ENCODE measurements at regions not wholly inside any gene's neighbourhood (a gene's known extent, or its start where the extent isn't known, plus 50 kb on each side); places are given as distances from the start of the nearest gene placed in this dataset.

GRCh38 chr6:91317984-91318383 lies 731.1 kb upstream of the MAP3K7 start:
- FAIRE-seq, result no peak

- no peak for FAIRE-seq
Measured at GRCh38 chr6:91317247-91317835, 730.5 kb upstream of the MAP3K7 start.

- no peak for FAIRE-seq
Measured at GRCh38 chr6:91310178-91310577, 723.3 kb upstream of the MAP3K7 start.

GRCh38 chr6:91305755-91306154 lies 718.9 kb upstream of the MAP3K7 start:
- FAIRE-seq, result no peak

GRCh38 chr6:91304521-91304920 lies 717.6 kb upstream of the MAP3K7 start:
- FAIRE-seq, result no peak

GRCh38 chr6:91303326-91303725 lies 716.5 kb upstream of the MAP3K7 start:
- FAIRE-seq, result no peak

GRCh38 chr6:91299544-91300491 lies 712.9 kb upstream of the MAP3K7 start:
- FAIRE-seq, result no peak

- FAIRE-seq, result no peak
Measured at GRCh38 chr6:91298543-91299145, 711.8 kb upstream of the MAP3K7 start.

- FAIRE-seq, result no peak
Measured at GRCh38 chr6:91293395-91293794, 706.5 kb upstream of the MAP3K7 start.

GRCh38 chr6:91291071-91291470 lies 704.2 kb upstream of the MAP3K7 start:
- no peak for FAIRE-seq

GRCh38 chr6:91288741-91289140 lies 701.9 kb upstream of the MAP3K7 start:
- FAIRE-seq, result no peak

GRCh38 chr6:91281901-91282300 lies 695.0 kb upstream of the MAP3K7 start:
- no peak for FAIRE-seq

GRCh38 chr6:91280494-91280830 lies 693.6 kb upstream of the MAP3K7 start:
- no peak for FAIRE-seq

- no peak for FAIRE-seq
Measured at GRCh38 chr6:91279740-91280493, 693.0 kb upstream of the MAP3K7 start.

- FAIRE-seq, result no peak
Measured at GRCh38 chr6:91278416-91278815, 691.5 kb upstream of the MAP3K7 start.

- FAIRE-seq, result no peak
Measured at GRCh38 chr6:91276315-91276714, 689.4 kb upstream of the MAP3K7 start.

- FAIRE-seq, result no peak
Measured at GRCh38 chr6:91273729-91274128, 686.9 kb upstream of the MAP3K7 start.

GRCh38 chr6:91271807-91272206 lies 684.9 kb upstream of the MAP3K7 start:
- no peak for FAIRE-seq

GRCh38 chr6:91268941-91269340 lies 682.1 kb upstream of the MAP3K7 start:
- no peak for FAIRE-seq

- no peak for FAIRE-seq
Measured at GRCh38 chr6:91267246-91267645, 680.4 kb upstream of the MAP3K7 start.

- FAIRE-seq, result no peak
Measured at GRCh38 chr6:91266156-91266555, 679.3 kb upstream of the MAP3K7 start.

- FAIRE-seq, result no peak
Measured at GRCh38 chr6:91243436-91243835, 656.6 kb upstream of the MAP3K7 start.

- FAIRE-seq, result no peak
Measured at GRCh38 chr6:91242614-91242949, 655.7 kb upstream of the MAP3K7 start.

Measured in TTC549 (cell line).